GM18909 (cell line): ENCODE measurements at regions not wholly inside any gene's neighbourhood (a gene's known extent, or its start where the extent isn't known, plus 50 kb on each side); places are given as distances from the start of the nearest gene placed in this dataset.
"Not testable (repeated sequence)": the region's sequence is repeated elsewhere in the genome, so short reads cannot be mapped to it uniquely, and the experiment has no call there.

Experiments used
- ATAC-seq: cut with Tn5 transposase; IDR thresholded peaks from one replicate; pipeline ENCODE4 v1.9.1; 2021; ENCODE audit warnings: mild to moderate bottlenecking; ENCODE audit not compliant: unreplicated experiment, poor library complexity

- ATAC-seq, result not testable (repeated sequence)
These were observed 347.4 kb downstream of the MAGEE1 start for GRCh38 chrX:76774912-76775311.

- no peak for ATAC-seq
These were observed 368.8 kb downstream of the MAGEE1 start for GRCh38 chrX:76796311-76796710.

- ATAC-seq, result no peak
These were observed 375.2 kb downstream of the MAGEE1 start for GRCh38 chrX:76802708-76803107.

GRCh38 chrX:76815754-76816153, 388.2 kb downstream of the MAGEE1 start:
- no peak for ATAC-seq

- not testable (repeated sequence) for ATAC-seq
These were observed 389.8 kb downstream of the MAGEE1 start for GRCh38 chrX:76817279-76817678.

GRCh38 chrX:76821276-76821675, 393.8 kb downstream of the MAGEE1 start:
- no peak for ATAC-seq

GRCh38 chrX:76827672-76828071, 400.2 kb downstream of the MAGEE1 start:
- no peak for ATAC-seq

- ATAC-seq, result not testable (repeated sequence)
These were observed 413.4 kb downstream of the MAGEE1 start for GRCh38 chrX:76840902-76841301.

GRCh38 chrX:76850851-76851250, 423.3 kb downstream of the MAGEE1 start:
- no peak for ATAC-seq

- ATAC-seq, result no peak
These were observed 435.0 kb downstream of the MAGEE1 start for GRCh38 chrX:76862509-76862908.

GRCh38 chrX:76893930-76894329, 466.4 kb downstream of the MAGEE1 start:
- no peak for ATAC-seq

- no peak for ATAC-seq
These were observed 488.3 kb downstream of the MAGEE1 start for GRCh38 chrX:76915836-76916235.

- no peak for ATAC-seq
These were observed 490.5 kb downstream of the MAGEE1 start for GRCh38 chrX:76918033-76918432.

- ATAC-seq, result no peak
These were observed 492.3 kb downstream of the MAGEE1 start for GRCh38 chrX:76919761-76920160.

- ATAC-seq, result no peak
These were observed 493.1 kb downstream of the MAGEE1 start for GRCh38 chrX:76920607-76921006.

- no peak for ATAC-seq
These were observed 493.7 kb downstream of the MAGEE1 start for GRCh38 chrX:76921176-76921575.

- no peak for ATAC-seq
These were observed 494.6 kb downstream of the MAGEE1 start for GRCh38 chrX:76922100-76922499.

GRCh38 chrX:76924616-76925015, 497.1 kb downstream of the MAGEE1 start:
- ATAC-seq, result not testable (repeated sequence)

- ATAC-seq, result no peak
These were observed 504.0 kb downstream of the MAGEE1 start for GRCh38 chrX:76931518-76931917.

GRCh38 chrX:76957485-76957884, 489.7 kb upstream of the FGF16 start:
- ATAC-seq, result no peak

GRCh38 chrX:76971393-76972376, 475.5 kb upstream of the FGF16 start:
- peak; percentile 69 for ATAC-seq

GRCh38 chrX:76977452-76977851, 469.7 kb upstream of the FGF16 start:
- ATAC-seq, result no peak
